GM21529 (cell line): ENCODE measurements at regions not wholly inside any gene's neighbourhood (a gene's known extent, or its start where the extent isn't known, plus 50 kb on each side); places are given as distances from the start of the nearest gene placed in this dataset.
"Not testable (repeated sequence)": the region's sequence is repeated elsewhere in the genome, so short reads cannot be mapped to it uniquely, and the experiment has no call there.

Experiments
- ATAC-seq: cut with Tn5 transposase; IDR thresholded peaks from one replicate; pipeline ENCODE4 v1.9.1; 2021; ENCODE audit not compliant: unreplicated experiment

GRCh38 chr15:26128611-26129140 is 265.5 kb upstream of the ATP10A start:
- no peak for ATAC-seq

GRCh38 chr15:26126819-26127387 is 263.8 kb upstream of the ATP10A start:
- no peak for ATAC-seq

GRCh38 chr15:26126070-26126469 is 262.9 kb upstream of the ATP10A start:
- ATAC-seq, result no peak

- no peak for ATAC-seq
Measured at GRCh38 chr15:26125664-26126063, 262.5 kb upstream of the ATP10A start.

GRCh38 chr15:26119322-26119721 is 256.2 kb upstream of the ATP10A start:
- no peak for ATAC-seq

- ATAC-seq, result no peak
Measured at GRCh38 chr15:26115229-26115943, 252.3 kb upstream of the ATP10A start.

- ATAC-seq, result not testable (repeated sequence)
Measured at GRCh38 chr15:26114128-26114527, 251.0 kb upstream of the ATP10A start.

- no peak for ATAC-seq
Measured at GRCh38 chr15:26113296-26113695, 250.2 kb upstream of the ATP10A start.

- ATAC-seq, result no peak
Measured at GRCh38 chr15:26109203-26109602, 246.1 kb upstream of the ATP10A start.

GRCh38 chr15:26106556-26106955 is 243.4 kb upstream of the ATP10A start:
- ATAC-seq, result no peak

GRCh38 chr15:26103002-26103404 is 239.9 kb upstream of the ATP10A start:
- ATAC-seq, result no peak

- no peak for ATAC-seq
Measured at GRCh38 chr15:26102365-26102764, 239.2 kb upstream of the ATP10A start.

- ATAC-seq, result no peak
Measured at GRCh38 chr15:26101443-26101842, 238.3 kb upstream of the ATP10A start.

GRCh38 chr15:26098801-26099200 is 235.7 kb upstream of the ATP10A start:
- ATAC-seq, result no peak

GRCh38 chr15:26097216-26097615 is 234.1 kb upstream of the ATP10A start:
- ATAC-seq, result no peak

- no peak for ATAC-seq
Measured at GRCh38 chr15:26096581-26096980, 233.5 kb upstream of the ATP10A start.

- ATAC-seq, result no peak
Measured at GRCh38 chr15:26095710-26096330, 232.7 kb upstream of the ATP10A start.

GRCh38 chr15:26091184-26091583 is 228.1 kb upstream of the ATP10A start:
- ATAC-seq, result no peak

- no peak for ATAC-seq
Measured at GRCh38 chr15:26087881-26088280, 224.8 kb upstream of the ATP10A start.

- ATAC-seq, result no peak
Measured at GRCh38 chr15:26087395-26087794, 224.3 kb upstream of the ATP10A start.

- no peak for ATAC-seq
Measured at GRCh38 chr15:26084771-26085170, 221.6 kb upstream of the ATP10A start.

- no peak for ATAC-seq
Measured at GRCh38 chr15:26083896-26084295, 220.8 kb upstream of the ATP10A start.
